ENCODE measurements at regions not wholly inside any gene's neighbourhood (a gene's known extent, or its start where the extent isn't known, plus 50 kb on each side); places are given as distances from the start of the nearest gene placed in this dataset.
"Not testable (repeated sequence)": the region's sequence is repeated elsewhere in the genome, so short reads cannot be mapped to it uniquely, and the experiment has no call there.

DNA sequence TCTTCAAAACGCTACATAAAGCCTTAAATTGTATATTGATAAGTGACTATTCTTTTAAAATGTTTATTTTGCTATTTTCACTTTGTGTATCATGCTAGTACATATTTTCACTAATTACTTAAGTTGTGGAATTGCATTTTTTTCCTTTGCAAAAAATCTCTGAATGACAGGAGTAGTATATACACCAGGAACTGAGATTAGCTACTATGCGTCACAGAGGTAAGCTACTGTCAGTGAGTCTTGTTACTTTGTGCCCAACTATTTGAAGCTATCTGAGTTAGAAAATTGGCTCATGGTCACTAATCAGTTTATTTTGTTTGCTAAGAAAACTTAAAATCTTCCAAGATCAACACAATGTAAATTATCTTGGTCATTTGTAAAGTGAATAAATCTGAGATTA lies 887.4 kb downstream of the TMTC2 start:
- no peak for DNase-seq (ENCODE audit: low read depth in 2 of 2)

DNA sequence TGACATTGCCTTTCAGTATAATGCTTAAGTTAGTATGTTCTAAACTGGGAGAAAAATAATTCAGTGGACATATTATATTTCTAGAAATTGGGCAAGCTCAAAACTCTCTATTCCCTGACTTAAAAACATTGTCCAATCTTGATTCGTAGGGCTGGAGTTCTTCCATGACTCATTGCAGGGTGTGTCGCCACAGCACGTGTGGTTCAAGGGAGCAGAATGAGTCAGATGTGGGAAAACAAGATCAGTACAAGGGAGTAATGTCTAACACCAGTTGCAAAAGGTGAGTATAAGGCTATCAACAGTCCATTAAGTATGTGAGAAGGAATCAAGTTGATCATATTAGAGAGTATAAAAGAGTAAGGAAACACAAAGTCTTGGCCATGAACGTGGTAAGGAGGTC lies 887.0 kb downstream of the TMTC2 start:
- DNase-seq (ENCODE audit: low read depth in 2 of 2), result no peak

DNA sequence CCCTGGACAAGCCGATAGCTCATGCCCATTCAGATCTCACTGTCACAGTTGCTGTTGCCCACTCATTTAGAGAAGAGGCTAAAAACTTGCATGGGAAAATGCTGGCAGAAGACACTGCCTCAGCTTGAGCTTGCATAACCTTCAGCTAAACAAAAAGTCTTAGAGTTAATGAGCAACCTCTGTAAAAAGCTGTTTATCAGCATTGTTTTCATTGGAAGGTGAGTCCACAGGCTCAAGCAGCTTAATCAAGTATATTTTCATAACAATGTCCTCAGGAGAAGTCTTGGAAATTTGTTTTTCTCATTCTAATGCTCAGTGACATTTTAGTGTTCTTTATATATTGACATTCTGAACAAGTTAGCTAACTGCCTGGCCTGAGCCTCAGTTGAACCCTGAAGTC lies 872.9 kb downstream of the TMTC2 start:
- no peak for DNase-seq (ENCODE audit: low read depth in 2 of 2)

DNA sequence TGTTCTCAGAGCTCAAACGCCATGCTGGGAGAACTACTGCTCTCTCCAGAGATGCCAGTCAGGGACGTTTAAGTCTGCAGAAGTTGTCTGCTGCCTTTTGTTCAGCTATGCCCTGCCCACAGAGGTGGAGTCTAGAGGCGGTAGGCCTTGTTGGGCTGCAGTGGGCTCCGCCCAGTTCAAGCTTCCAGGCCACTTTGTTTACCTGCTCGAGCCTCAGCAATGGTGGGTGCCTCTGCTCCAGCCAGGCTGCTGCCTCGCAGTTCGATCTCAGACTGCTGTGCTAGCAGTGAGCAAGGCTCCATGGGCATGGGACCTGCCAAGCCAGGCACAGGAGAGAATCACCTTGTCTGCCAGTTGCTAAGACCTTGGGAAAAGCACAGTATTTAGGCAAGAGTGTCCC lies 869.3 kb downstream of the TMTC2 start:
- not testable (repeated sequence) for DNase-seq (ENCODE audit: low read depth in 2 of 2)

DNA sequence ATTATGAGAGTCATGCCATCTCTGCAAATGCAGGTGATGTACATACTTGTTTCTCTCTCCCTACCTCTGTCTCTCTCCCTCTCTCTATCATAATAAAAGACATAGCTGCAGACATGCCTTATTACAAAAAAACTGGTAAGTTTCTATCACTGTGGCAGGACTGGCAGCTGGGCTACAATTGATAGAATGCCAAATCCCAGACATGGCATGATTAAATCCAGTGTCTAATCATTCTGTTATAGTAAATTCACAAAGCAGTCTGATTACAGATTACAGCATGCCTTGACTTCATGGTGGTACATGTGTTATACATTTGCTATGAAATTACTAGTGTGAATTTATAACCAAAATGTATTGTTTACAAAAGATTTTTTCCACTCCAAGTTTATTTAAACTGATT lies 854.7 kb downstream of the TMTC2 start:
- no peak for DNase-seq (ENCODE audit: low read depth in 2 of 2)

DNA sequence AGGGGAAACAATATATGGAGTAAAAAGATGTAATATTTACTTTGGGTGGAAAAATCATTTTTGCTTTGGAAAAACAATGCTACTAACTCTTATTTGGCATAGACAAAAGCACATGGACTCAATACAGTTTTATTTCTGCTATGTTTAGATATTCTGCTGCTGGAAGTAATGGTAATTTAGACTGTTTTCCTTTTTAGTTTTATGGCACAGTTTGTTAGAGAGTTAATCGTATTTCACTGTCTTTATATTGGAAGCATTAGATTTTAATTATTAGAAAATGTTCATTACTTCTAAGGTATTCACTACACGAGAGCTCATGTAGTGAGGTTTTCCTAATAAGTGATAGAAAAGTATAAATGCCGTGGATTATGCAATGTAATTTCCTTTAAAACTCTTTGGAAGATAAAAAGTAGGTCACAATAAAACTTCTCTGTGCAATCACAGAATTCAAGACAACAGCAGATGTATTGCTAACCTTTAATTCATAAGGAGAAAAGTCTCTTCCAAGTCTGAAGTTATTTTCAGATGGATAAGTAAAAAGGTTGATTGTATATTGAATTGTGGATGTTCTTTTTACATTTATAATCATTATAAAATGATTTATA lies 851.8 kb downstream of the TMTC2 start:
- DNase-seq (ENCODE audit: low read depth in 2 of 2), result no peak

DNA sequence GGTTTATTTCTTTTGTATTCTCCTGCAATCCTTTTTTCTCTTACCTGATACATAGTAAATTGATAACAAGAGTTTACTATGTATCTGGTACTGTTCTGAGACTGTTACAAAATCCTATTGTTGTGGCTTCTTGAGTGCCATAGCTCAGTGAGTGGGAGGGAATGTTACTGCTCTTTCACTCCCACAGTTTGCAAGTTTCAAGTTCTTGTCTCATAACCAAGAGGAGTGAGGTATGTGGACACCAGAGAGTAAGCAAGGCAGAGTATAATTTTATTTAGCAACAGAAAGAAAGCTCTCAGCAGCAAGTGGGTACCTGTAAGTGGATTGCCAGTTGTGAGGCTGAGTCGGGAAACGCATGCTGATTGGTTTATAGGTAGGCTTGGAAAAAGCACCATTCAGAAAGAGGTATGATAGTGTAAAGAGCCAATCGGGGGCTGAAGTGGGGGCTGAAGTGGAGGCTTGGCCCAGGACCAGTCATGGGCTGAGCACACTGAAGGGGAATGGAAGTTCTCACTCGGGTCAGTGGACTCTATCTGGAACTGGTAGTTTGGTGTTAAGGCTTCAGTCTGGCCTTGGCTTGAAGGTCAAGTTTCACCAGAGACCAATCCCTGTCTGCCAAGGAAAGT lies 850.8 kb downstream of the TMTC2 start:
- no peak for DNase-seq (ENCODE audit: low read depth in 2 of 2)

DNA sequence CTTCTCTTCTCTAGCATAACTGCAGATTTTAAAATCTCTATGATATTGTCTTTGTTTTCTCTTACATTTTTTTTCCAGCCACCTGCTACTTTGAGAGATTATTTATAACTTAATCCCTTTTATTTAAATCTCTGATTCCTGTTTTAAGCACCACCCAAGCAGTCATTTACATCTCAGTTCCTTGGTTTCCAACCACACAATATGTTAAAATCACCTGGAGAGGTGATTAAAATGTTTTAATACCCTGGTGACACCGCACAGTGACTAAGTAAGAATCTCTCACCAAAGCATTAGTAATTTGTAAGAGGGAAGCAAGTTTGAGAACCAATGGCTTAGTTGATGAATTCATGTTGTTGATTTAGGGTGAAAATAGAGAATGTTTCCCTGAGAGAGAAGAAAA lies 849.8 kb downstream of the TMTC2 start:
- no peak for DNase-seq (ENCODE audit: low read depth in 2 of 2)

DNA sequence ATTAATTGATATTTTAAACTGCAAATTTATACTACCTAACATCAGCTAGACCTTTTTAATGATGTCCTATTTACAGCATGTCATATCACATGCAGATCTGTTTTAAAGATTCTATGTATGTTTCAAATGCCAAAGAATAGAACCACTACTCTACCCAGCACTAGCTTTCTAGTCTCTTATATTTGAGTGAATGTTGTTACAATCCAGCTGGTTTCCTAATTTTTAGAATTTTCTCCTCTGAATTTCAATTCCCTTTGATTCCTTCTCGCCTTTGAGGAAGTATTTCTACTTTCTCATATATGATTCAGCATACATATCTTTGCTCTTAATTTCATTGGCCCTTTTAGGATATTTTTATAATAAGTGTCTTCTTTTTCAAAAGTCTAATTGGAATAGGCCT lies 841.9 kb downstream of the TMTC2 start:
- no peak for DNase-seq (ENCODE audit: low read depth in 2 of 2)

DNA sequence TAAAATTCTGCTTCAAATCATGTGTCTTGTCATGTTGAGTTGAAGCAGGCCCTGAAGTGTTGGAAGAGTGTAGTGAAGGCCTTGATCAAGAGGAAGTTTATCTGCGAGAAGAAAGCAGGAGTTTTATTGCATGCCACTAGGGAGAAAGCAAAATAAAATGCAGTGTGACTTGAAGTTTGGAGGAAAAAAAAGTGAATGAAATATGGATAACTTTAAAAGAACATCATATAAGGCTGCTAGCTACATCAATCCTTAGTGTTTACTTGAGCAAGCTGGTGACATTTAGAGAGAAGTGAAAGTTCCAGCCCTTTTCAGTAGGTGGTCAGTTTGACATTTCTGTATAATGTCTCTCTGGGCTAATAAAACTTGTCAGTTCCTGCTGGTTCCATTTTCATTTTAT lies 841.1 kb downstream of the TMTC2 start:
- no peak for DNase-seq (ENCODE audit: low read depth in 2 of 2)

DNA sequence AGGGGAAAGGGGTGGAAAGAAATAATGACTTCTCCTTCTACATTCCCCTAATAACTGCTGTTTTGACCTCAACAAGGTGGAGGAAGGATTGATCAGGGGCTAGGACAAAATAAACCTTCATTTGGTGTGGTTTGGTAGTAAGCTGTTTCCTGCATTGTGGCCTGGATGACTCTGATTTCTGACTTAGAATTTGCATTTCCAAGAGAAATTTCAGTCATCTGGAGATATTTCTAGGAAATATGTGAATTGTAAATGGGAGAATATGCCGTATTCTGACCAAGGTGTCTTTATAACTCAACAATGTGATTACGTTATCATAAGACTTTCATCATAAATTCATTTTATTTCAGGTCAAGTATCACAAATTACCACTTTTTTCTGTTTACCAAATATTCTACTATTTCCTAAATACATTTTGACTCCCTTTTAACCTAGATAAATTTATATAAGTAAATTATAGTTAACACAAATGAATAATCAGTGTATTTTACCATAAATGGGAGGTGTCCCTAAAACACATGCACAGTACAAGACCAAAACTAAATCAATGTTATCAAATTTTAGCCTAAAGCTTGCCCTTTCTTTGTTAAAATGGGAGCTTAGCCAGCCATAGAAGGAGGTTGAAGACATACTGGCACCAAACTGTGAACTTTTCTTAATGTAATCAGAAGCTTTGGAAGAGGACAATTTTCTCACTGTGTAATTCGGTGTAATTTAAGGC lies 828.8 kb downstream of the TMTC2 start:
- no peak for DNase-seq (ENCODE audit: low read depth in 2 of 2)

DNA sequence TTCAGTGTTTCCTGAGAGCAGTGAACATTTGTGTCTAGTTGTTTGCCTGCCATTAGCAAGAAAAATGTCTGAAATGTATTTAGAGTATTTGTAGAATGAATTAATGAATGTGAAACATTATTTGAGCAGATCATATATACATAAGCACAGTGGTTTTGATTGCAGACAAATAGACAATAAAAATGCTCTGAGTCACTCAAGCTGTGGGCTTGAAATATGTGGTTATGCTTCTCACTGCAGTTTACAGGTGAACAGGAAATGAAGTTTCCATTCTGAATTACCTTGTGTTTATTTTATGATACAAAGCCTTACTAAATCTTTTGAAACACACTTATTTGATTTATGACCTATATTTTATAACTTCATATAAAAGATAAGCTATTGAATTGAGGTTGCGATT lies 827.7 kb downstream of the TMTC2 start:
- DNase-seq (ENCODE audit: low read depth in 2 of 2), result no peak

DNA sequence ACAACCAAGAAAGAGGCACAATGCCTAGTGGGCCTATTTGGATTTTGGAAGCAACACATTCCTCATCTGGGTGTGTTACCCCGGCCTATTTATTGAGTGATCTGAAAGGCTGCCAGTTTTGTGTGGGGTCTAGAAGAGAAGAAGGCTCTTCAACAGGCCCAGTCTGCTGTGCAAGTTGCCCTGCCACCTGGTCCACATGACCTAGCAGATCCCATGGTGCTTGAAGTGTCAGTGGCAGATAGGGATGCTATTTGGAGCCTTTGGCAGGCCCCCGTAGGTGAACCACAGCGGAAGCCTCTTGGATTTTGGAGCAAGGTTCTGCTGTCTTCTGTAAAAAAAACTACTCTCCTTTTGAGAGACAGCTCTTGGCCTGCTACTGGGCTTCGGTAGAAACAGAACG lies 820.1 kb downstream of the TMTC2 start:
- DNase-seq (ENCODE audit: low read depth in 2 of 2), result no peak

DNA sequence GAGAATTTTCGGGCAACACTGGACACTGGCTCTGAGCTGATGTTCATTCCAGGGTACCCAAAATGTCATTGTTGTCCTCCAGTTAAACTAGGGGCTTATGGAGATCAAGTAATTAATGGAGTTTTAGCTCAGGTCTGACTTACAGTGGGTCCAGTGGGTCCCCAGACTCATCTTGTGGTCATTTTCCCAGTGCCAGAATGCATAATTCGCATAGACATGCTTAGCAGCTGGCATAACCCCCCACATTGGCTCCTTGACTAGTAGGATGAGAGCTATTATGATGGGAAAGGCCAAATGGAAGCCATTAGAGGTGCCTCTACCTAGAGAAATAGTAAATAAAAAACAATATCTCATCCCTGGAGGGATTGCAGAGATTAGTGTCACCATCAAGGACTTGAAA lies 818.9 kb downstream of the TMTC2 start:
- DNase-seq (ENCODE audit: low read depth in 2 of 2), result no peak

DNA sequence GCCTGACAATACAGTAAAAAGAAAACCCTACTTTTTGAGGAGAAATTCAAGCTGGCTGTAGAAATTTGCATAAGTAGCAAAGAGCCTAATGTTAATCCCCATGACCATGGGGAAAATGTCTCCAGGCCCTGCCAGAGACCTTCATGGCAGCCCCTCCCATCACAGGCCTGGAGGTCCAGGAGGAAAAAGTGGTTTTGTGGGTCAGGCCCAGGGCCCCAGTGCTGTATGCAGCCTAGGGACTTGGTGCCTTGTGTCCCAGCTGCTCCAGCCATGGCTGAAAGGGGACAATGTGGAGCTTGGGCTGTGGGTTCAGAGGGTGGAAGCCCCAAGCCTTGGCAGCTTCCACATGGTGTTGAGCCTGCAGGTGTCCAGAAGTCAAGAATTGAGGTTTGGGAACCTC lies 813.2 kb downstream of the TMTC2 start:
- DNase-seq (ENCODE audit: low read depth in 2 of 2), result not testable (repeated sequence)

DNA sequence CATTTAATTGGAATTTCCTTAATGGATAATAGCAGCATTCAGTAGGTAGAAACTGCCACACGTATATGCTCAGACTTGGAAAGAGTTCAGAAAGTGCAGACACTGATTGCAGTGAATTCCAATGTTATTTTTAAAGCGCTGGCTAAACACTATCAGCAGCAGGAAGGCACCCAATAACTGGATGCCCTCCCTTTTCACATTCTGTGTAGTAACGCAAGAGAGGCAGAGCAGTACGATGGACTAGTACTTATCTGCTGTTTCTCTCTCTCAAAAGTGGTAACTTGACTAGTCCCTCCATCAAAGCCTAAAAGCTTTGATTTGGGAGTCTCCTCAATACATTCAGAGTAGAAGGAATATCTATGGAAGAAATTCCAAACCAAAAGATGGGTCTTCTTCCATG lies 791.0 kb downstream of the TMTC2 start:
- no peak for DNase-seq (ENCODE audit: low read depth in 2 of 2)

DNA sequence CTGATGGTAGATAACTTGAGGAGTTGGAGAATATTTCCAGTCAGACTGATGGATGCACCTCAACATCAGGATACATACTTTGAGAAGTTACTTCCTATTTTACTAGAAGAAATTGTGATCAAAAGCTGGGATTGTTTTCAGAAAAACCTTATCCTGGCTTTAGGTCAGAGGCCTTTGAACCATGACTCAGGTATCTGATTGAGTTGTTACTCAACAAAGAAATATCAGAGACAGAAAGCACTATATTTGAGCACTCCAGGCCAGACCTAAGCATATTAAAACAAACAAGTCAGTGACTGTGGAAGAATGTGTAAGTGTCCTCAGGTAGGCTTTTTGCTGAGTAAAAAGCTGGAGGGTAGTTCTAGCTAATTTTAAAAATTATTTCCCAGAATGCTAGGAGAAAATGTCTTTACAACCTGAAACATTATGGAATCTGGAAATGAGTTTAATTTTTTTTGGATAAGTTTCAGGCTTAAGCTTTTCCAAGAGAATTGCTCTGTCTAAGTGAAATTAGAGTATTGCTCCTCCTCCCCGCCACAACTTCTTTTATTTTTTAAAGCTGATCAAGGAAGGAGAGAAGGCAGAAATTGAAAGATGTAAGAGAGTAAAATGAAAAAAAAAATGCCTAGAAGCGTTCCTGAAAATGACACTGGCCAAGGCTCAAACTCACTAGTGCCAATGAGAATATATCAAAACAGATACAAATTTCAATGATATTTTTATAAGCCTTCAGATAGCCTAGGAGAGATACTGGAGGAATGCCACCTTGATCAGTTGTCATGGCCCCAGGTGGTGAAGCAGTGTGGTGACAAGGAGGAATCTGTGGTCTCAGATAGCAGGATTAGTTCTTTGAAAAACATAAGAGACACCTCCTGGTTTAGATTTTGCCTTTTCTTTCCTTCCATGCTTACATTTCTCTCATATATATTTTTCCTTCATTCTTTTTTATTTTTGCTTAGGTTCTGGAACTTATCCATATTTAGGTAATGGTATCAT lies 790.3 kb downstream of the TMTC2 start:
- DNase-seq (ENCODE audit: low read depth in 2 of 2), result no peak

DNA sequence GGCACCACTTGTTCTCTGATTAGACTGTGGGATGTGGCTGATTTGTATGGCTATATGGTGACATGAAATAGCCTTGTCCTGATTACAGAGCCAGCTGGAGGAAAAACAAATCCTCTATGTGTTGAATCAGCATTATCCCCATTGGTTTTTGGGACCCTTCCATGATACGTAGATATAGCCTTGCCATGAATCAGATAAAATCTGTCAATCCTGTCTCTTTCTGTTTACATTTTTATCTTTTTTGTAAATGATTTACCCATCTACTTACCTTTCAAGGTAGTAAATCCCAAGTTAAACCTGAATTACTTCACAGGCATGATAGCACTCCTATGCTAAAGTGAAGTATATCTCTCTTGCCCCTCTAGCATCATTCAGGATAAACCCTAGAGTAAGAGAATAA lies 789.3 kb downstream of the TMTC2 start:
- no peak for DNase-seq (ENCODE audit: low read depth in 2 of 2)

DNA sequence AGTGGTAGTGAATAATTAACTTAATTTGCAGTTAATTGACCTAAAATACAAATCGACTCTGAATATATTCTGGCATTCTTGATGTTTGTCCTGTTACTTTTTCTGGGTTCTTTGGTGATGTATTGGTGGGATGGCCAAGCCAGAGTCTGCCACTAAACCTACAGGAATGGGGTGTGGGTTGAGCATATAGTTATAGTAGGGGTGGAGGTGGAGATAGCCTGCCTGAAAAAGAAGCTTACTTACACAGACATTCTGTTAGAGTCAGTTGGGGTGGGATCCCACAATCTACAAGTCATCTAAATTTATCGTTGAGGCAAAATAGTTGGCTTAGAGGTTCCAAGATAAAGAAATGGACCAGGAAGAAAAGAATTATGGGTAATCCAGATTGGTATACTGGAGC lies 787.7 kb downstream of the TMTC2 start:
- no peak for DNase-seq (ENCODE audit: low read depth in 2 of 2)

DNA sequence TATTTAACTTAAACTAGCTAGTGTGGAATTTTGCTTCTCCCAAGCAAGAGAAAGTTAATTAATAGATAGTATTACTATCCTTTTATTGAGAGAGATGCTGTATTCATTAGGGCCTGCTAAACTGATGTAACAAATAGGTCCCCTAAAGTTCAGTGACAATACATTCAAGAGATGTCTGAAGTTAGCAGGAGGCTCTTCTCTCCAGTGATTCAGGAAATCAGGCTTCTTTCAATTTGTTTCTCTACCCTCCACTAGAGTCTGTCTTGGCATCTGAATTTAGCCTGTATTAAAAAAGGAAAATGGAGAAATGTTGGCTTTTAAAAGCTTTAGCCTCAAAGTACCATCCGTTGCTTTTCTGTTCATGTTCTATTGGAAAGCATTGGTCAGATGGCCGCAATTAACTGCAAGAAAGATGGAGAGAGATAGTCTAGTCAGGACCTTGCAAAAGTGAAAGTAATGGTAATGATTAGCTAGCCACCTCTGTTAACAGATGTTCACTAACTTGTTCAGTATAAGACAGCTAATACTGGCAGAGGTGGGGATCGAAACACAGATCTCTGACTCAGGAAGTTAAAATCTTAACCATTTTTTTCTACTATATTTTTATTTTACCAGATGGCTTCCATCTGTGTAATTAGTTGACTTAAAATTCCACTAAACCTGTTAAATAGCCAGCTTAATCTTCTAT lies 786.8 kb downstream of the TMTC2 start:
- DNase-seq (ENCODE audit: low read depth in 2 of 2), result no peak

DNA sequence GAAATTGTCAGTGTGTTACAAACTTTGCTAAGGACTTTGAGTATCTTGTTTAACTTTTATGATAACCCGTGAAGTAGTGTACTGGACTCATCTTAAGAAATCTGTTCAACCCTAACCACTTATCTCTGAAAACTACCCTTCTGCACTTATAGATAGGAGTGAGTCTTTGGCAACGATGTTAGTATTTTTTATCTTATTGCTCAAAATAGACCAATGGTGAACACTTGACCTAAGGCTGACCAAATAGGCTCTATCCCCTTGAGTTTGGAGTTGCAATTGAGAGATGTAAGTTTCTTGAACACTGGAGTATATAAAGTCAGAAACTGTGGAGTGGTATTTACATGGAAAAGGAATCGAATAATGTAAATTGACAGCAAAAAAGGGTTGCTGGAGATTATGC lies 786.1 kb downstream of the TMTC2 start:
- DNase-seq (ENCODE audit: low read depth in 2 of 2), result no peak

DNA sequence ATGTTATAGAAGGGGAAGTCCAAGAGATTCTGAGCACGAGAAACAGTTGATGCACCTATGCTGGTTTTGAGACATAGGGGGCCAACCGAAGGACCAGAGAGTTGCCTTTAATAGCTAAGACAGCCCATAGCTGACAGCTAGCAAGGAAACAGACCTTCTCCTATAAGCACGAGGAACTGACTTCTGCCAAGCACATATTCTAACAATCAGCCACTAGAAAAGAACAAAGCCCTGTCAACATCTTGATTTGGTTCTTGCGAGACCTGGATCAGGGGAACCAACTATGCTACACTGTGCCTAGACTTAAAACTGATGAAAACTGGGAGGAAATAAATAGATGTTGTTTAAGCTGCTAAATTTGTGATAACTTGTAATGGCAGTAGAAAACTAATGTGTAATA lies 785.6 kb downstream of the TMTC2 start:
- no peak for DNase-seq (ENCODE audit: low read depth in 2 of 2)
